Transverse colon (tissue), 4 donors: ENCODE measurements at regions not wholly inside any gene's neighbourhood (a gene's known extent, or its start where the extent isn't known, plus 50 kb on each side); places are given as distances from the start of the nearest gene placed in this dataset.

Experiments used
- DNase-seq: peaks from one replicate; pipeline ENCODE4 v3.0.0-alpha.2; 2019
- H3K27ac ChIP-seq, 4 donors: fragments of 200-600 bp; sonication (generic); 2 replicates each; pipeline ENCODE4 v1.5.1; 2016 to 2018; ENCODE audit warnings: inconsistent platforms in 4 of 4
- H3K27me3 ChIP-seq: fragments of 200-600 bp; sonication (generic); 2 replicates; pipeline ENCODE4 v1.5.1; 2017; ENCODE audit warnings: inconsistent platforms
- H3K36me3 ChIP-seq, 4 donors: fragments of 200-600 bp; sonication (generic); 2 replicates each; pipeline ENCODE4 v1.5.1; 2017 to 2019; ENCODE audit warnings: inconsistent platforms in 4 of 4
- H3K4me1 ChIP-seq, 4 donors: fragments of 200-600 bp; sonication (generic); 2 replicates each; pipeline ENCODE4 v1.5.1; 2017 to 2020; ENCODE audit warnings: inconsistent platforms in 4 of 4
- H3K4me3 ChIP-seq, 4 donors: fragments of 200-600 bp; sonication (generic); 1 replicate in 1 of 4; 2 replicates in 3 of 4; pipeline versions ENCODE4 v1.5.1 to v1.6.1; 2017 to 2019; ENCODE audit warnings: inconsistent platforms in 4 of 4
- H3K9me3 ChIP-seq, 2 donors: fragments of 200-600 bp; sonication (generic); 2 replicates each; pipeline ENCODE4 v1.5.1; 2017 to 2019; ENCODE audit warnings: inconsistent platforms in 2 of 2
- EP300 ChIP-seq: sonication (generic); formaldehyde crosslinking; IDR thresholded peaks from one replicate; pipeline ENCODE4 v1.6.1; 2017; ENCODE audit warnings: antibody characterized with exemption, low read depth
- POLR2A ChIP-seq: fragments of 450-650 bp; IDR thresholded peaks from one replicate; pipeline ENCODE4 v1.6.1; 2016; ENCODE audit warnings: antibody characterized with exemption, mild to moderate bottlenecking, moderate library complexity
- POLR2AphosphoS5 ChIP-seq, 3 donors: sonication (generic); formaldehyde crosslinking; IDR thresholded peaks; one replicate each; pipeline ENCODE4 v1.6.1; 2016; ENCODE audit warnings: antibody characterized with exemption in 3 of 3
- WGBS, 2 donors: methylation state at CpG; one replicate each; pipeline ENCODE4 v1.1.5; 2018; ENCODE audit warnings: low coverage in 1 of 2; 5-methylcytosine and 5-hydroxymethylcytosine counted together
- in situ Hi-C, 4 donors: fragments of 200-750 bp; cut with MboI; loops; one replicate each; pipeline versions ENCODE4 v1.15.0 to v1.15.1; 2017; ENCODE audit warnings: low sequenced_read_pairs in 3 of 4, low pct_ligation_motif_present in 1 of 4, low pct_unique_long_range_greater_than_20kb in 1 of 4
- intact Hi-C: fragments of 100-400 bp; cut with DNase I; formaldehyde crosslinking; loops from one replicate; pipeline ENCODE4 v1.15.1; 2023; ENCODE audit warnings: low total_unique reads
- TF ChIP-seq, protein P1 (sequence below), 5 experiments: fragments of 200-600 bp in 3 of 5; fragments of 450-650 bp in 2 of 5; sonication (generic) in 3 of 5; IDR thresholded peaks; 1 replicate in 2 of 5; 2 replicates in 3 of 5; pipeline ENCODE4 v1.5.1; 2016 to 2017; ENCODE audit warnings: antibody characterized with exemption in 5 of 5, inconsistent platforms in 3 of 5, mild to moderate bottlenecking in 2 of 5, moderate library complexity in 1 of 5

GRCh38 chr3:68614087-68614486 is 318.3 kb downstream of the TAFA4 start:
- in situ Hi-C loops (no loop called here), intact Hi-C loops (no loop called here)
- Histone ChIP-seq H3K9me3 (peaks cover under 1 to 2% of the 10 kb centered on the region in 2 donors), H3K36me3 (no peaks in the 10 kb centered on the region), H3K27ac (no peak overlapping the region), H3K27me3 (no peaks in the 10 kb centered on the region), H3K4me3 (no peak overlapping the region), H3K4me1 (no peaks in the 10 kb centered on the region)
- 75 to 100% methylated on average over 1 to 6 of the region's 6 CpGs for WGBS, 2 donors
- no peak for TF ChIP-seq POLR2A
- TF ChIP-seq, protein P1, sequence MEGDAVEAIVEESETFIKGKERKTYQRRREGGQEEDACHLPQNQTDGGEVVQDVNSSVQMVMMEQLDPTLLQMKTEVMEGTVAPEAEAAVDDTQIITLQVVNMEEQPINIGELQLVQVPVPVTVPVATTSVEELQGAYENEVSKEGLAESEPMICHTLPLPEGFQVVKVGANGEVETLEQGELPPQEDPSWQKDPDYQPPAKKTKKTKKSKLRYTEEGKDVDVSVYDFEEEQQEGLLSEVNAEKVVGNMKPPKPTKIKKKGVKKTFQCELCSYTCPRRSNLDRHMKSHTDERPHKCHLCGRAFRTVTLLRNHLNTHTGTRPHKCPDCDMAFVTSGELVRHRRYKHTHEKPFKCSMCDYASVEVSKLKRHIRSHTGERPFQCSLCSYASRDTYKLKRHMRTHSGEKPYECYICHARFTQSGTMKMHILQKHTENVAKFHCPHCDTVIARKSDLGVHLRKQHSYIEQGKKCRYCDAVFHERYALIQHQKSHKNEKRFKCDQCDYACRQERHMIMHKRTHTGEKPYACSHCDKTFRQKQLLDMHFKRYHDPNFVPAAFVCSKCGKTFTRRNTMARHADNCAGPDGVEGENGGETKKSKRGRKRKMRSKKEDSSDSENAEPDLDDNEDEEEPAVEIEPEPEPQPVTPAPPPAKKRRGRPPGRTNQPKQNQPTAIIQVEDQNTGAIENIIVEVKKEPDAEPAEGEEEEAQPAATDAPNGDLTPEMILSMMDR (IDR thresholded peaks at IDR 0.05): no peak
- no peak for TF ChIP-seq POLR2AphosphoS5 (IDR thresholded peaks at IDR 0.05)
- no peak for TF ChIP-seq EP300
- DNase-seq: no peak

DNA sequence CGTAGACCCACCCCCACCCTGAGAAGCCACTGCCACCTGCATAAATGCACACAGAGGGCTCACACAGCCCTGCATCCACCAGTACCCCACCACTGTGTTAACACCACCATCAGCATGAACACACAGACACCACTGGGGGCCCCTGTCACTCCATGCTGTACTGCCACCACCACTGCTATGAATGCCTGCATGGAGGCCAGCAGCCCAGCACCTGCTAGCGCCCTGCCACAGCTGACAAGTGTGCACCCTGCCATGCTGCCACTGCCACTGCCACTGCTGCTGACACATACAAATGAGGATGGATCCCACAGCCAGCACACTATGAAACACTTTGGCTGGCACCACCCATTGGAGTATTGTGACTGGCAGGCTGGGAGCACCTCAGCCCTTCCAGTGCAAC is 361.0 kb downstream of the TAFA4 start:
- WGBS, 2 donors: 94% methylated on average over 2 of the region's 2 CpGs; no CpG with 5 or more reads in 1 of the 2 donors
- no peak for DNase-seq
- H3K4me1 ChIP-seq: no peaks in the 10 kb centered on the region
- H3K9me3 ChIP-seq: no peaks in the 10 kb centered on the region
- H3K27me3 ChIP-seq: no peaks in the 10 kb centered on the region
- no peak for TF ChIP-seq POLR2AphosphoS5 (IDR thresholded peaks at IDR 0.05)
- no peak for TF ChIP-seq POLR2A
- TF ChIP-seq, protein P1 (IDR thresholded peaks at IDR 0.05): no peak
- H3K4me3 ChIP-seq: no peak overlapping the region
- in situ Hi-C loops: no loop called here
- no peaks in the 10 kb centered on the region for H3K36me3 ChIP-seq
- intact Hi-C loops: no loop called here
- H3K27ac ChIP-seq: no peak overlapping the region

DNA sequence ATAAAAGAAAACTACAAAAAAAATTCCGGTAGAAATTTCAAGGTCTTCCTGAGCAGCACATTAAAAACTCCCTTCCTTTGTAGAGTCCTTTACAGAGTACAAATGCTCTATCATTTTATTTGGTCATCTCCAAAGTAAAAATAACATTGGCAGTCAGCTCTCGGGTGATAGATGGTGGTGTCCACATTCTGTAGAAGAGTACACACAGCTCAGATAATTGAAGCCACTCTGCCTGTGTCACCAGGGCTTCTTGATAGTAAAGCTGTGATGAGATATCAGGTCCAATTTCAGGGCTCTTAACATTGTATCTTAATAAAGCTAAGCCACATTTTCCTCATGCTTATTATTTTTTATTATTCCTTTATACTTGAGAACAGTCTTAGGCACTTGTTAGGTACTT is 371.6 kb downstream of the TAFA4 start:
- WGBS, 2 donors: 55 to 60% methylated on average over 2 of the region's 2 CpGs
- H3K27me3 ChIP-seq: no peaks in the 10 kb centered on the region
- no peak for TF ChIP-seq POLR2AphosphoS5 (IDR thresholded peaks at IDR 0.05)
- no peak for TF ChIP-seq EP300
- TF ChIP-seq, protein P1 (IDR thresholded peaks at IDR 0.05): no peak
- TF ChIP-seq POLR2A: no peak
- intact Hi-C loops (no loop called here), in situ Hi-C loops (no loop called here)
- no peaks in the 10 kb centered on the region for H3K36me3 ChIP-seq
- no peak overlapping the region for H3K27ac ChIP-seq
- H3K9me3 ChIP-seq: no peaks in the 10 kb centered on the region
- H3K4me1 ChIP-seq: no peaks in the 10 kb centered on the region
- DNase-seq: no peak
- no peak overlapping the region for H3K4me3 ChIP-seq

DNA sequence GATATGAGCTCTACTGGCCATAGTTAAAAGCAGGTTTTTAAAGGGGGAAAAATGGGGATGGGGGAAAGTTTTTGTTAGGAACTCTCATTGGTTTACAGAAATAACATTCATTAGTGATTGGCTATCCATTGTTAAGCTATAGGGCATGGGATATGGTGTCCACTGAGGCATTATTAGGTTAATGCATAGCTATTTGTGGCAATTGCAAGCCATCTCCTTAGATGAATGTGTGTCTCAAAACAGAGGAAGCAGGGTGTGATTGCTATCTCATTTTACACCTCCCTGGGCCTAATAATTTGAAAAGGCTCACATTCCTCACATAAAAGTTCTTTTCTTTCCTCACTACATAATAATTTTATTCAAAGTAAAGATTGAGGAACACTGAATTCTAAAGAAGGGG is 396.6 kb downstream of the TAFA4 start:
- intact Hi-C loops: no loop called here
- no peak for TF ChIP-seq POLR2A
- no peak for TF ChIP-seq POLR2AphosphoS5 (IDR thresholded peaks at IDR 0.05)
- H3K4me3 ChIP-seq: no peak overlapping the region
- DNase-seq: no peak
- H3K4me1 ChIP-seq: no peaks in the 10 kb centered on the region
- in situ Hi-C loops: no loop called here
- no peaks in the 10 kb centered on the region for H3K36me3 ChIP-seq
- no peak overlapping the region for H3K27ac ChIP-seq
- no peaks in the 10 kb centered on the region for H3K27me3 ChIP-seq
- H3K9me3 ChIP-seq: no peaks in the 10 kb centered on the region

GRCh38 chr3:68523330-68523729 is 409.0 kb downstream of the TAFA4 start:
- Histone ChIP-seq H3K27ac (no peak overlapping the region), H3K4me3 (no peak overlapping the region), H3K9me3 (no peaks in the 10 kb centered on the region), H3K27me3 (no peaks in the 10 kb centered on the region), H3K36me3 (no peaks in the 10 kb centered on the region), H3K4me1 (no peaks in the 10 kb centered on the region)
- DNase-seq: no peak
- in situ Hi-C loops (no loop called here), intact Hi-C loops (no loop called here)
- TF ChIP-seq POLR2AphosphoS5 (IDR thresholded peaks at IDR 0.05): no peak
- TF ChIP-seq POLR2A: no peak
- no peak for TF ChIP-seq EP300
- TF ChIP-seq, protein P1 (IDR thresholded peaks at IDR 0.05): no peak
